ENCODE measurements at regions not wholly inside any gene's neighbourhood (a gene's known extent, or its start where the extent isn't known, plus 50 kb on each side); places are given as distances from the start of the nearest gene placed in this dataset.

GRCh38 chr14:71341156-71341555 is 433.9 kb downstream of the PCNX1 start (continued):
- TF ChIP-seq EZH2phosphoT487 (IDR thresholded peaks at IDR 0.05; ENCODE audit: unreplicated experiment) (no peak), STAT1 (IDR thresholded peaks at IDR 0.05; ENCODE audit: unreplicated experiment) (no peak)
- TF ChIP-seq, protein P1, sequence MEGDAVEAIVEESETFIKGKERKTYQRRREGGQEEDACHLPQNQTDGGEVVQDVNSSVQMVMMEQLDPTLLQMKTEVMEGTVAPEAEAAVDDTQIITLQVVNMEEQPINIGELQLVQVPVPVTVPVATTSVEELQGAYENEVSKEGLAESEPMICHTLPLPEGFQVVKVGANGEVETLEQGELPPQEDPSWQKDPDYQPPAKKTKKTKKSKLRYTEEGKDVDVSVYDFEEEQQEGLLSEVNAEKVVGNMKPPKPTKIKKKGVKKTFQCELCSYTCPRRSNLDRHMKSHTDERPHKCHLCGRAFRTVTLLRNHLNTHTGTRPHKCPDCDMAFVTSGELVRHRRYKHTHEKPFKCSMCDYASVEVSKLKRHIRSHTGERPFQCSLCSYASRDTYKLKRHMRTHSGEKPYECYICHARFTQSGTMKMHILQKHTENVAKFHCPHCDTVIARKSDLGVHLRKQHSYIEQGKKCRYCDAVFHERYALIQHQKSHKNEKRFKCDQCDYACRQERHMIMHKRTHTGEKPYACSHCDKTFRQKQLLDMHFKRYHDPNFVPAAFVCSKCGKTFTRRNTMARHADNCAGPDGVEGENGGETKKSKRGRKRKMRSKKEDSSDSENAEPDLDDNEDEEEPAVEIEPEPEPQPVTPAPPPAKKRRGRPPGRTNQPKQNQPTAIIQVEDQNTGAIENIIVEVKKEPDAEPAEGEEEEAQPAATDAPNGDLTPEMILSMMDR (conservative IDR thresholded peaks at IDR 0.05; ENCODE audit: low read depth in 2 of 2) = no peak

GRCh38 chr14:71343724-71344123 is 436.5 kb downstream of the PCNX1 start:
- Histone ChIP-seq H3F3A (replicated peaks; ENCODE audit: low read depth) (no peaks in the 10 kb centered on the region), H2AFZ (no peak overlapping the region), H3K36me3 (ENCODE audit: insufficient read depth) (no peaks in the 10 kb centered on the region), H3K27ac (ENCODE audit: low read depth) (no peak overlapping the region), H3K4me1 (ENCODE audit: insufficient read depth) (no peaks in the 10 kb centered on the region), H3K79me2 (replicated peaks; ENCODE audit: insufficient read depth) (peaks cover 98% of the 10 kb centered on the region), H3K9me2 (ENCODE audit: insufficient read depth) (no peaks in the 10 kb centered on the region), H3K27me3 (ENCODE audit: insufficient read depth) (no peaks in the 10 kb centered on the region), H3K4me2 (no peak overlapping the region), H4K20me1 (replicated peaks; ENCODE audit: insufficient read depth) (peaks cover 18% of the 10 kb centered on the region), H3K4me3 (no peak overlapping the region)
- peaks cover 2% of the 10 kb centered on the region for H3K27me3 Mint-ChIP-seq (ENCODE audit: insufficient read depth, low read depth, poor library complexity)
- no peak for DNase-seq (ENCODE audit: low spot score)
- TF ChIP-seq, protein P1 (conservative IDR thresholded peaks at IDR 0.05; ENCODE audit: low read depth in 2 of 2) = no peak
- TF ChIP-seq EZH2 (IDR thresholded peaks at IDR 0.05; ENCODE audit: low read depth, unreplicated experiment) = no peak
- TF ChIP-seq, protein P2, sequence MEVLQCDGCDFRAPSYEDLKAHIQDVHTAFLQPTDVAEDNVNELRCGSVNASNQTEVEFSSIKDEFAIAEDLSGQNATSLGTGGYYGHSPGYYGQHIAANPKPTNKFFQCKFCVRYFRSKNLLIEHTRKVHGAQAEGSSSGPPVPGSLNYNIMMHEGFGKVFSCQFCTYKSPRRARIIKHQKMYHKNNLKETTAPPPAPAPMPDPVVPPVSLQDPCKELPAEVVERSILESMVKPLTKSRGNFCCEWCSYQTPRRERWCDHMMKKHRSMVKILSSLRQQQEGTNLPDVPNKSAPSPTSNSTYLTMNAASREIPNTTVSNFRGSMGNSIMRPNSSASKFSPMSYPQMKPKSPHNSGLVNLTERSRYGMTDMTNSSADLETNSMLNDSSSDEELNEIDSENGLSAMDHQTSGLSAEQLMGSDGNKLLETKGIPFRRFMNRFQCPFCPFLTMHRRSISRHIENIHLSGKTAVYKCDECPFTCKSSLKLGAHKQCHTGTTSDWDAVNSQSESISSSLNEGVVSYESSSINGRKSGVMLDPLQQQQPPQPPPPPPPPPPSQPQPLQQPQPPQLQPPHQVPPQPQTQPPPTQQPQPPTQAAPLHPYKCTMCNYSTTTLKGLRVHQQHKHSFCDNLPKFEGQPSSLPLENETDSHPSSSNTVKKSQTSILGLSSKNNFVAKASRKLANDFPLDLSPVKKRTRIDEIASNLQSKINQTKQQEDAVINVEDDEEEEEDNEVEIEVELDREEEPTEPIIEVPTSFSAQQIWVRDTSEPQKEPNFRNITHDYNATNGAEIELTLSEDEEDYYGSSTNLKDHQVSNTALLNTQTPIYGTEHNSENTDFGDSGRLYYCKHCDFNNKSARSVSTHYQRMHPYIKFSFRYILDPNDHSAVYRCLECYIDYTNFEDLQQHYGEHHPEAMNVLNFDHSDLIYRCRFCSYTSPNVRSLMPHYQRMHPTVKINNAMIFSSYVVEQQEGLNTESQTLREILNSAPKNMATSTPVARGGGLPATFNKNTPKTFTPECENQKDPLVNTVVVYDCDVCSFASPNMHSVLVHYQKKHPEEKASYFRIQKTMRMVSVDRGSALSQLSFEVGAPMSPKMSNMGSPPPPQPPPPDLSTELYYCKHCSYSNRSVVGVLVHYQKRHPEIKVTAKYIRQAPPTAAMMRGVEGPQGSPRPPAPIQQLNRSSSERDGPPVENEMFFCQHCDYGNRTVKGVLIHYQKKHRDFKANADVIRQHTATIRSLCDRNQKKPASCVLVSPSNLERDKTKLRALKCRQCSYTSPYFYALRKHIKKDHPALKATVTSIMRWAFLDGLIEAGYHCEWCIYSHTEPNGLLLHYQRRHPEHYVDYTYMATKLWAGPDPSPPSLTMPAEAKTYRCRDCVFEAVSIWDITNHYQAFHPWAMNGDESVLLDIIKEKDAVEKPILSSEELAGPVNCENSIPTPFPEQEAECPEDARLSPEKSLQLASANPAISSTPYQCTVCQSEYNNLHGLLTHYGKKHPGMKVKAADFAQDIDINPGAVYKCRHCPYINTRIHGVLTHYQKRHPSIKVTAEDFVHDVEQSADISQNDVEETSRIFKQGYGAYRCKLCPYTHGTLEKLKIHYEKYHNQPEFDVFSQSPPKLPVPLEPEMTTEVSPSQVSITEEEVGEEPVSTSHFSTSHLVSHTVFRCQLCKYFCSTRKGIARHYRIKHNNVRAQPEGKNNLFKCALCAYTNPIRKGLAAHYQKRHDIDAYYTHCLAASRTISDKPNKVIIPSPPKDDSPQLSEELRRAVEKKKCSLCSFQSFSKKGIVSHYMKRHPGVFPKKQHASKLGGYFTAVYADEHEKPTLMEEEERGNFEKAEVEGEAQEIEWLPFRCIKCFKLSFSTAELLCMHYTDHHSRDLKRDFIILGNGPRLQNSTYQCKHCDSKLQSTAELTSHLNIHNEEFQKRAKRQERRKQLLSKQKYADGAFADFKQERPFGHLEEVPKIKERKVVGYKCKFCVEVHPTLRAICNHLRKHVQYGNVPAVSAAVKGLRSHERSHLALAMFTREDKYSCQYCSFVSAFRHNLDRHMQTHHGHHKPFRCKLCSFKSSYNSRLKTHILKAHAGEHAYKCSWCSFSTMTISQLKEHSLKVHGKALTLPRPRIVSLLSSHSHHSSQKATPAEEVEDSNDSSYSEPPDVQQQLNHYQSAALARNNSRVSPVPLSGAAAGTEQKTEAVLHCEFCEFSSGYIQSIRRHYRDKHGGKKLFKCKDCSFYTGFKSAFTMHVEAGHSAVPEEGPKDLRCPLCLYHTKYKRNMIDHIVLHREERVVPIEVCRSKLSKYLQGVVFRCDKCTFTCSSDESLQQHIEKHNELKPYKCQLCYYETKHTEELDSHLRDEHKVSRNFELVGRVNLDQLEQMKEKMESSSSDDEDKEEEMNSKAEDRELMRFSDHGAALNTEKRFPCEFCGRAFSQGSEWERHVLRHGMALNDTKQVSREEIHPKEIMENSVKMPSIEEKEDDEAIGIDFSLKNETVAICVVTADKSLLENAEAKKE (CRISPR knock-in tag; IDR thresholded peaks at IDR 0.05) = no peak
- TF ChIP-seq EZH2phosphoT487 (IDR thresholded peaks at IDR 0.05; ENCODE audit: unreplicated experiment) = no peak
- TF ChIP-seq JUNB (IDR thresholded peaks at IDR 0.05; ENCODE audit: unreplicated experiment) = no peak
- no peak for TF ChIP-seq CREB1 (CRISPR knock-in tag; IDR thresholded peaks at IDR 0.05; ENCODE audit: low read depth)
- TF ChIP-seq ZNF331 (CRISPR knock-in tag; IDR thresholded peaks at IDR 0.05; ENCODE audit: low read depth) = no peak
- no peak for TF ChIP-seq ZNF114 (CRISPR knock-in tag; IDR thresholded peaks at IDR 0.05)
- TF ChIP-seq, protein P3, sequence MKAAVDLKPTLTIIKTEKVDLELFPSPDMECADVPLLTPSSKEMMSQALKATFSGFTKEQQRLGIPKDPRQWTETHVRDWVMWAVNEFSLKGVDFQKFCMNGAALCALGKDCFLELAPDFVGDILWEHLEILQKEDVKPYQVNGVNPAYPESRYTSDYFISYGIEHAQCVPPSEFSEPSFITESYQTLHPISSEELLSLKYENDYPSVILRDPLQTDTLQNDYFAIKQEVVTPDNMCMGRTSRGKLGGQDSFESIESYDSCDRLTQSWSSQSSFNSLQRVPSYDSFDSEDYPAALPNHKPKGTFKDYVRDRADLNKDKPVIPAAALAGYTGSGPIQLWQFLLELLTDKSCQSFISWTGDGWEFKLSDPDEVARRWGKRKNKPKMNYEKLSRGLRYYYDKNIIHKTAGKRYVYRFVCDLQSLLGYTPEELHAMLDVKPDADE (IDR thresholded peaks at IDR 0.05) = no peak
- no peak for TF ChIP-seq POLR2AphosphoS5 (IDR thresholded peaks at IDR 0.05; ENCODE audit: low read depth)
- no peak overlapping the region for H3K27ac Mint-ChIP-seq
- H3K4me3 Mint-ChIP-seq = no peak overlapping the region
- H3K36me3 Mint-ChIP-seq (ENCODE audit: low read depth) = no peaks in the 10 kb centered on the region
- H3K9me3 Mint-ChIP-seq = no peaks in the 10 kb centered on the region
- peaks cover 26% of the 10 kb centered on the region for H3K4me1 Mint-ChIP-seq
- ATAC-seq = no peak

All from GM23338 (cell line).